ENCODE measurements at regions not wholly inside any gene's neighbourhood (a gene's known extent, or its start where the extent isn't known, plus 50 kb on each side); places are given as distances from the start of the nearest gene placed in this dataset.

DNA sequence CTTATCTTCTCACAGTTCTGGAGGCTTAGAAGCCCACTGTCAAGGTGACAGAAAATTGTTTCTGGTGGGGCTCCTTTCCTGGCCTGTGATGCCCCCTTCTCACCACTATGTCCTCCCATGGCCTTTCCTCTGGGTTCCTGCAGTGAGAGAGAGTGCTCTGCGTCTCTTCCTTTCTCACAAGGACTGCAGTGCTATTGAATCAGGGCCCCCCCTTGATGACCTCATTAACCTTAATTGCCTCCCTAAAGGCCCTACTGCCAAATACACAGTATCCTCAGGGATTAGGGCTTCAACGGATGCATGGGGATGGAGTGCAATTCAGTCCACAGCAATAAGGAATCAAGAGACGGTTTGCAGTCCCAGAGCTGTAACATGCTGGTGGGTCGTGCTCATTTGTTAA is 82.0 kb upstream of the GRB10 start:
- Histone ChIP-seq H2AK5ac (ENCODE audit: insufficient read length, low read length) (no peak overlapping the region), H2BK120ac (ENCODE audit: low read depth, low read length, poor library complexity, severe bottlenecking) (no peak overlapping the region), H4K8ac (replicated peaks; ENCODE audit: insufficient read length, low read depth, low read length) (no peak overlapping the region), H4K5ac (ENCODE audit: insufficient read length, low read depth, low read length) (no peak overlapping the region), H3T11ph (ENCODE audit: low read length) (no peak overlapping the region), H3K4me1 (ENCODE audit: insufficient read depth, low read length) (peaks cover 10% of the 10 kb centered on the region), H3K27ac (ENCODE audit: insufficient read length, low read depth, low read length) (no peak overlapping the region), H2BK15ac (ENCODE audit: low read depth, low read length) (no peak overlapping the region), H3K4ac (ENCODE audit: low read depth, low read length) (no peak overlapping the region), H2BK20ac (ENCODE audit: low read depth, low read length, poor library complexity, severe bottlenecking) (no peak overlapping the region), H3K9me3 (ENCODE audit: control insufficient read depth, low read depth, low read length) (no peaks in the 10 kb centered on the region), H3K4me2 (ENCODE audit: insufficient read depth, insufficient read length, low read length) (no peak overlapping the region), H3K56ac (ENCODE audit: insufficient read length, low read depth, low read length) (no peak overlapping the region), H4K91ac (ENCODE audit: insufficient read length, low read depth, low read length) (no peak overlapping the region), H2BK12ac (ENCODE audit: insufficient read length, low read depth, low read length) (no peak overlapping the region), H3K9ac (ENCODE audit: extremely low read depth, insufficient read length, low read length) (no peak overlapping the region), H2BK5ac (ENCODE audit: insufficient read length, low read length) (no peak overlapping the region), H3K27me3 (ENCODE audit: insufficient read depth, low read length) (no peaks in the 10 kb centered on the region), H4K20me1 (ENCODE audit: control insufficient read depth, insufficient read depth, insufficient read length) (no peaks in the 10 kb centered on the region), H3K23me2 (ENCODE audit: insufficient read length, low read depth, low read length, poor library complexity, severe bottlenecking) (no peaks in the 10 kb centered on the region), H3K18ac (ENCODE audit: insufficient read length, low read depth, low read length) (no peak overlapping the region), H3K79me2 (ENCODE audit: insufficient read depth, low read length) (no peaks in the 10 kb centered on the region), H3K23ac (ENCODE audit: insufficient read length, low read depth, low read length) (no peak overlapping the region), H2AFZ (ENCODE audit: low read length) (no peak overlapping the region), H3K79me1 (ENCODE audit: insufficient read depth, low read depth, low read length, poor library complexity, severe bottlenecking) (no peaks in the 10 kb centered on the region), H3K14ac (ENCODE audit: insufficient read depth, low read length) (no peak overlapping the region)
- no CpG with 5 or more reads among the region's 4 CpGs for WGBS (ENCODE audit: extremely low coverage, insufficient read length, low lambda C conversion rate)
- no peak for DNase-seq
- Mint-ChIP-seq H3K9me3 (peaks cover 7 to 8% of the 10 kb centered on the region in 2 experiments), H3K4me1 (peaks cover 38 to 50% of the 10 kb centered on the region in 2 experiments), H3K36me3 (ENCODE audit: insufficient read depth in 1 of 3, low read depth in 3 of 3) (peaks cover 8 to 19% (median 16%) of the 10 kb centered on the region in 3 experiments), H3K27ac (no peak overlapping the region), H3K4me3 (no peak overlapping the region), H3K27me3 (ENCODE audit: low read depth) (peaks cover 4% of the 10 kb centered on the region; the same call in 1 of the 2 replicates)
- TF ChIP-seq, protein P1, sequence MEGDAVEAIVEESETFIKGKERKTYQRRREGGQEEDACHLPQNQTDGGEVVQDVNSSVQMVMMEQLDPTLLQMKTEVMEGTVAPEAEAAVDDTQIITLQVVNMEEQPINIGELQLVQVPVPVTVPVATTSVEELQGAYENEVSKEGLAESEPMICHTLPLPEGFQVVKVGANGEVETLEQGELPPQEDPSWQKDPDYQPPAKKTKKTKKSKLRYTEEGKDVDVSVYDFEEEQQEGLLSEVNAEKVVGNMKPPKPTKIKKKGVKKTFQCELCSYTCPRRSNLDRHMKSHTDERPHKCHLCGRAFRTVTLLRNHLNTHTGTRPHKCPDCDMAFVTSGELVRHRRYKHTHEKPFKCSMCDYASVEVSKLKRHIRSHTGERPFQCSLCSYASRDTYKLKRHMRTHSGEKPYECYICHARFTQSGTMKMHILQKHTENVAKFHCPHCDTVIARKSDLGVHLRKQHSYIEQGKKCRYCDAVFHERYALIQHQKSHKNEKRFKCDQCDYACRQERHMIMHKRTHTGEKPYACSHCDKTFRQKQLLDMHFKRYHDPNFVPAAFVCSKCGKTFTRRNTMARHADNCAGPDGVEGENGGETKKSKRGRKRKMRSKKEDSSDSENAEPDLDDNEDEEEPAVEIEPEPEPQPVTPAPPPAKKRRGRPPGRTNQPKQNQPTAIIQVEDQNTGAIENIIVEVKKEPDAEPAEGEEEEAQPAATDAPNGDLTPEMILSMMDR (conservative IDR thresholded peaks at IDR 0.05), result peak; percentile 24; the same call in 2 of the 3 replicates

Data from H9 (cell line).